CD14-positive monocyte (primary cell): ENCODE measurements at regions not wholly inside any gene's neighbourhood (a gene's known extent, or its start where the extent isn't known, plus 50 kb on each side); places are given as distances from the start of the nearest gene placed in this dataset.

Source experiments
- DNase-seq, 3 donors: peaks; one replicate each; pipeline ENCODE4 v3.0.0-alpha.2; 2011 to 2022
- H2AFZ ChIP-seq: 2 replicates; pipeline ENCODE4 v1.6.0; 2012; ENCODE audit warnings: mild to moderate bottlenecking, low read depth, low read length, inconsistent platforms; ENCODE audit not compliant: insufficient read depth, poor library complexity, severe bottlenecking
- H3K27ac ChIP-seq, 2 donors: 1 replicate in 1 of 2; 2 replicates in 1 of 2; pipeline ENCODE4 v1.5.1; 2012 to 2013; ENCODE audit warnings: low read length in 2 of 2, control low read depth in 1 of 2, inconsistent platforms in 1 of 2, low read depth in 1 of 2, mild to moderate bottlenecking in 1 of 2
- H3K27me3 ChIP-seq, 2 donors: one replicate each; pipeline versions ENCODE4 v1.6.0 to v1.6.1; 2011 to 2013; ENCODE audit warnings: low read length in 2 of 2; ENCODE audit not compliant: control insufficient read depth in 2 of 2, insufficient read depth in 2 of 2
- H3K36me3 ChIP-seq, 2 donors: replicated peaks in 1 of 2; 1 replicate in 1 of 2; 2 replicates in 1 of 2; pipeline versions ENCODE4 v1.5.1 to v1.6.1; 2012 to 2013; ENCODE audit warnings: low read length in 2 of 2, control low read depth in 1 of 2, inconsistent platforms in 1 of 2, mild to moderate bottlenecking in 1 of 2; ENCODE audit not compliant: insufficient read depth in 2 of 2, control insufficient read depth in 1 of 2
- H3K4me1 ChIP-seq, 2 donors: 1 replicate in 1 of 2; 2 replicates in 1 of 2; pipeline versions ENCODE4 v1.5.1 to v1.6.1; 2012 to 2013; ENCODE audit warnings: low read length in 2 of 2, control low read depth in 1 of 2, inconsistent platforms in 1 of 2, mild to moderate bottlenecking in 1 of 2, moderate library complexity in 1 of 2; ENCODE audit not compliant: insufficient read depth in 2 of 2, control insufficient read depth in 1 of 2
- H3K4me2 ChIP-seq: replicated peaks from 2 replicates; pipeline ENCODE3; 2012; ENCODE audit warnings: low read length, moderate library complexity, mild to moderate bottlenecking; ENCODE audit not compliant: poor library complexity, severe bottlenecking; ENCODE audit errors: extremely low read depth
- H3K4me3 ChIP-seq, 3 experiments: fragments of 200-600 bp in 1 of 3; sonication (generic) in 1 of 3; replicated peaks in 1 of 3; 1 replicate in 2 of 3; 2 replicates in 1 of 3; pipeline ENCODE4 v1.5.1; 2011 to 2013; ENCODE audit warnings: low read length in 3 of 3, mild to moderate bottlenecking in 3 of 3, control low read depth in 2 of 3, low read depth in 2 of 3, inconsistent platforms in 1 of 3, moderate library complexity in 1 of 3
- H3K79me2 ChIP-seq: 2 replicates; pipeline ENCODE4 v1.6.0; 2012; ENCODE audit warnings: mild to moderate bottlenecking, control low read depth, inconsistent platforms, low read length, moderate library complexity; ENCODE audit not compliant: insufficient read depth
- H3K9ac ChIP-seq: 2 replicates; pipeline ENCODE4 v1.6.0; 2017; ENCODE audit warnings: low read length, mild to moderate bottlenecking; ENCODE audit not compliant: insufficient read depth, poor library complexity, severe bottlenecking
- H3K9me3 ChIP-seq, 2 donors: replicated peaks in 1 of 2; 1 replicate in 1 of 2; 2 replicates in 1 of 2; pipeline versions ENCODE4 v1.5.1 to v1.6.1; 2012 to 2013; ENCODE audit warnings: low read length in 2 of 2, control low read depth in 1 of 2; ENCODE audit not compliant: control insufficient read depth in 1 of 2, insufficient read depth in 1 of 2
- H4K20me1 ChIP-seq: 2 replicates; pipeline ENCODE4 v1.6.0; 2012; ENCODE audit warnings: mild to moderate bottlenecking, low read length, control low read depth, moderate library complexity; ENCODE audit not compliant: insufficient read depth
- H3K27ac Mint-ChIP-seq, 7 donors: one replicate each; pipeline ENCODE4 v1.8.0; 2020; ENCODE audit warnings: mild to moderate bottlenecking in 7 of 7, mixed read lengths in 7 of 7, moderate library complexity in 6 of 7, inconsistent platforms in 2 of 7
- H3K27me3 Mint-ChIP-seq, 3 donors: one replicate each; pipeline ENCODE4 v1.8.0; 2021 to 2022; ENCODE audit warnings: low read depth in 3 of 3, mild to moderate bottlenecking in 3 of 3, mixed read lengths in 3 of 3, moderate library complexity in 3 of 3, inconsistent platforms in 1 of 3
- H3K36me3 Mint-ChIP-seq, 2 donors: one replicate each; pipeline ENCODE4 v1.8.0; 2020; ENCODE audit warnings: mixed read lengths in 2 of 2, inconsistent platforms in 1 of 2, mild to moderate bottlenecking in 1 of 2
- H3K4me1 Mint-ChIP-seq: one replicate; pipeline ENCODE4 v1.8.0; 2020; ENCODE audit warnings: mild to moderate bottlenecking, mixed read lengths
- H3K4me3 Mint-ChIP-seq, 2 donors: one replicate each; pipeline ENCODE4 v1.8.0; 2020; ENCODE audit warnings: mild to moderate bottlenecking in 2 of 2, mixed read lengths in 2 of 2, moderate library complexity in 1 of 2
- H3K9me3 Mint-ChIP-seq, 7 donors: one replicate each; pipeline ENCODE4 v1.8.0; 2020 to 2022; ENCODE audit warnings: mixed read lengths in 7 of 7, mild to moderate bottlenecking in 6 of 7, moderate library complexity in 6 of 7, inconsistent platforms in 2 of 7
- WGBS: methylation state at CpG from one replicate; pipeline ENCODE4 v1.1.5; 2013; ENCODE audit warnings: missing lambda C conversion rate; ENCODE audit not compliant: insufficient coverage; 5-methylcytosine and 5-hydroxymethylcytosine counted together
- intact Hi-C, 2 donors: fragments of 100-400 bp; cut with micrococcal nuclease; formaldehyde crosslinking; loops; one replicate each; pipeline versions ENCODE4 v1.15.0 to v1.15.1; 2023
- TF ChIP-seq, protein P1 (sequence below): fragments of 200-600 bp; IDR thresholded peaks from one replicate; pipeline ENCODE4 v1.8.0; 2022; ENCODE audit warnings: antibody characterized with exemption, mild to moderate bottlenecking

DNA sequence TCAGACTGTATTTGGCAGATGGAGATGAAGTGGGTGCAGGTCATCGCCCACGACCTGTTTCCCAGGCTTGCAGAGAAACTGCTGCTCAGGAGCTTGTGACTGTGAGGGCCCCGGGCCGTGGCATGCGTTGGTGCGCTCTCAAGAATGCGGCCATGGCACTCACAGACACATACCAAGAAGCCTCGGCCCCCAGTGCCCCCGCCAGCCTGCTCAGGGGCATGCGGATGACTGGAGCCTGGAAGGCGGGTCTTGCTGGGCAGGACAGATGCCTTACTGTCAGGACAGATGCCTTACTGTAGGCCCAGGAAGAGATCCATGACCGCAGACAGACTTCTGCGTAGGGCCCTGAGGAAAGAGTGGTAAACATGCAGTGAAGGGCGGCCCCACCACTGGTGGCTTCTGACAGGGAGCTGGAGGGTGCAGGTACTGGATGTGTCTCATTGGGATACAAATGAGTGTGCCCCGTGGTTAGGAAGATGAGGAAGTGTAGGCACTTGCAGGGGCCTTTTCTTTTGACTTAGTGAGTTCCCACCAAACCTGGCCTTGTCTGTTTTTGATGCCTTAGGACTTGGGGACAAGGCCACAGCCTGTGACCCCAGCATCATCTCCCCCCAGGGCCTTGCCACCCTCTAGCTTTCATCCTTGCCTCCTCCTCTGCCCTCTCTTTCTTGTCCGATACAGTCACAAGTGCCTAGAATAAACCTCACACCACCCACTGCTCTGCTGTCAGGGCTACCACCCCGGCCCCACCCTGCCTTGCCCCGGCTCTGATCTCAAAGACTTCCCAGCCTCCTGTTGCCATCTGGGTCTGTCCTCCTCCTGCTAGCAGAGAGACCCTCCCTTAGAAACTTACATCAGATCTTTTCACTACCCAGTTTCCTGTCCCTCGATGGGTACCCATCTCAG lies 68.8 kb upstream of the ABL1 start:
- H3K4me3 Mint-ChIP-seq: no peak overlapping the region
- H3K27ac Mint-ChIP-seq: peak overlapping the region; percentile 3 to 88 (median 75)
- Histone ChIP-seq H3K4me1 (peaks cover 39 to 46% of the 10 kb centered on the region in 2 donors), H3K27ac (peak overlapping the region; percentile 18 to 67), H3K9ac (no peak overlapping the region), H2AFZ (no peak overlapping the region), H3K36me3 (no peaks in the 10 kb centered on the region), H3K27me3 (no peaks in the 10 kb centered on the region), H4K20me1 (peaks cover 82% of the 10 kb centered on the region), H3K9me3 (no peaks in the 10 kb centered on the region), H3K79me2 (peaks cover 36% of the 10 kb centered on the region), H3K4me2 (no peak overlapping the region), H3K4me3 (no peak overlapping the region)
- H3K27me3 Mint-ChIP-seq: peaks cover 0 to 1% (median 0%) of the 10 kb centered on the region in 3 donors
- H3K36me3 Mint-ChIP-seq: peaks cover 0 to 5% of the 10 kb centered on the region in 2 donors
- peaks cover 64% of the 10 kb centered on the region for H3K4me1 Mint-ChIP-seq
- intact Hi-C loops: loop anchor here in 1 of 2 donors (10.0 kb wide), 1 partner anchor 99 kb away; no protein-coding TSS in a partner anchor
- H3K9me3 Mint-ChIP-seq: no peaks in the 10 kb centered on the region
- DNase-seq: no peak
- TF ChIP-seq, protein P1, sequence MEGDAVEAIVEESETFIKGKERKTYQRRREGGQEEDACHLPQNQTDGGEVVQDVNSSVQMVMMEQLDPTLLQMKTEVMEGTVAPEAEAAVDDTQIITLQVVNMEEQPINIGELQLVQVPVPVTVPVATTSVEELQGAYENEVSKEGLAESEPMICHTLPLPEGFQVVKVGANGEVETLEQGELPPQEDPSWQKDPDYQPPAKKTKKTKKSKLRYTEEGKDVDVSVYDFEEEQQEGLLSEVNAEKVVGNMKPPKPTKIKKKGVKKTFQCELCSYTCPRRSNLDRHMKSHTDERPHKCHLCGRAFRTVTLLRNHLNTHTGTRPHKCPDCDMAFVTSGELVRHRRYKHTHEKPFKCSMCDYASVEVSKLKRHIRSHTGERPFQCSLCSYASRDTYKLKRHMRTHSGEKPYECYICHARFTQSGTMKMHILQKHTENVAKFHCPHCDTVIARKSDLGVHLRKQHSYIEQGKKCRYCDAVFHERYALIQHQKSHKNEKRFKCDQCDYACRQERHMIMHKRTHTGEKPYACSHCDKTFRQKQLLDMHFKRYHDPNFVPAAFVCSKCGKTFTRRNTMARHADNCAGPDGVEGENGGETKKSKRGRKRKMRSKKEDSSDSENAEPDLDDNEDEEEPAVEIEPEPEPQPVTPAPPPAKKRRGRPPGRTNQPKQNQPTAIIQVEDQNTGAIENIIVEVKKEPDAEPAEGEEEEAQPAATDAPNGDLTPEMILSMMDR: no peak
- 79% methylated on average over 17 of the region's 19 CpGs for WGBS

DNA sequence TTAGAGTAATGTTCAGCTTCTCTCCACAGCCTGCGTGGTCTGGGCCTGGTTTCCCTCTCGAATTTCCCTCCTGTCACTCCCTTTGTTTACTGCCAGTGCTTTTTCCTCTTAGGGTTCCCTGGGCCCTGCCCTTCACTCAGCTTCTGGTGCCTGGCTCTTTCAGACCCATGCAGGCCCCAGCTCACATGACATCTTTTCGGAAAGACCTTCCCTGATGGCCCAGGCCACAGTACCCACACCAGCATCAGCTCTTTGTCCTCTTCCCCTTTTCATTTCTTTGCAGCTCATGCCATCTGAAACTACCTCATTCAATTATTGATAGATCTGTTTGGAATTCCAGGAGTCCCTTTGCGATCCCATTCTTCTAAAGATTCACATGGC lies 68.1 kb upstream of the ABL1 start:
- H3K27me3 ChIP-seq: no peaks in the 10 kb centered on the region
- peaks cover 36% of the 10 kb centered on the region for H3K79me2 ChIP-seq
- peaks cover 76% of the 10 kb centered on the region for H4K20me1 ChIP-seq
- H3K9ac ChIP-seq: peak overlapping the region; percentile 16
- H3K4me3 ChIP-seq: no peak overlapping the region
- Mint-ChIP-seq H3K9me3 (no peaks in the 10 kb centered on the region), H3K4me1 (peaks cover 63% of the 10 kb centered on the region), H3K27ac (peak overlapping the region; percentile 3 to 88 (median 75)), H3K27me3 (peaks cover 0 to 1% (median 0%) of the 10 kb centered on the region in 3 donors), H3K36me3 (peaks cover 0 to 2% of the 10 kb centered on the region in 2 donors), H3K4me3 (peak overlapping the region in 1 of 2 donors; percentile 66)
- DNase-seq: peak in 2 of 3 donors; percentile 2 to 7
- no peaks in the 10 kb centered on the region for H3K9me3 ChIP-seq
- H3K4me2 ChIP-seq: no peak overlapping the region
- TF ChIP-seq, protein P1: no peak
- peak overlapping the region; percentile 18 to 67 for H3K27ac ChIP-seq
- 6% methylated on average over 3 of the region's 4 CpGs for WGBS
- H2AFZ ChIP-seq: no peak overlapping the region
- H3K4me1 ChIP-seq: peaks cover 39 to 46% of the 10 kb centered on the region in 2 donors
- intact Hi-C loops: loop anchor here in 1 of 2 donors (10.0 kb wide), 1 partner anchor 98 kb away; no protein-coding TSS in a partner anchor
- no peaks in the 10 kb centered on the region for H3K36me3 ChIP-seq
